ENCODE measurements at regions not wholly inside any gene's neighbourhood (a gene's known extent, or its start where the extent isn't known, plus 50 kb on each side); places are given as distances from the start of the nearest gene placed in this dataset.
"Not testable (repeated sequence)": the region's sequence is repeated elsewhere in the genome, so short reads cannot be mapped to it uniquely, and the experiment has no call there.

GRCh38 chr5:30501065-30501464 is 692.4 kb upstream of the CDH6 start:
- no peak for DNase-seq (ENCODE audit: low read depth)

GRCh38 chr5:30500513-30500912 is 693.0 kb upstream of the CDH6 start:
- no peak overlapping the region for H3K4me3 ChIP-seq (ENCODE audit: low read length)
- no peak for DNase-seq (ENCODE audit: low read depth)
- no peak for TF ChIP-seq CTCF (IDR thresholded peaks at IDR 0.05; ENCODE audit: insufficient read depth, low read depth, low read length, missing control alignments)

More at GRCh38 chr5:30501065-30501464, 692.4 kb upstream of the CDH6 start:
- TF ChIP-seq CTCF (IDR thresholded peaks at IDR 0.05; ENCODE audit: insufficient read depth, low read depth, low read length, missing control alignments): no peak
- no peak overlapping the region for H3K4me3 ChIP-seq (ENCODE audit: low read length)

- DNase-seq (ENCODE audit: low read depth): no peak
- no peak overlapping the region for H3K4me3 ChIP-seq (ENCODE audit: low read length)
- TF ChIP-seq CTCF (IDR thresholded peaks at IDR 0.05; ENCODE audit: insufficient read depth, low read depth, low read length, missing control alignments): no peak
These were observed 694.1 kb upstream of the CDH6 start for GRCh38 chr5:30499402-30499801.

GRCh38 chr5:30498972-30499371 is 694.5 kb upstream of the CDH6 start:
- DNase-seq (ENCODE audit: low read depth): no peak
- H3K4me3 ChIP-seq (ENCODE audit: low read length): no peak overlapping the region
- no peak for TF ChIP-seq CTCF (IDR thresholded peaks at IDR 0.05; ENCODE audit: insufficient read depth, low read depth, low read length, missing control alignments)

- DNase-seq (ENCODE audit: low read depth); H3K4me3 ChIP-seq (ENCODE audit: low read length): not testable (repeated sequence)
These were observed 695.0 kb upstream of the CDH6 start for GRCh38 chr5:30498509-30498908.

GRCh38 chr5:30494113-30494512 is 699.4 kb upstream of the CDH6 start:
- not testable (repeated sequence) for DNase-seq (ENCODE audit: low read depth); H3K4me3 ChIP-seq (ENCODE audit: low read length)

- no peak for DNase-seq (ENCODE audit: low read depth)
- no peak for TF ChIP-seq CTCF (IDR thresholded peaks at IDR 0.05; ENCODE audit: insufficient read depth, low read depth, low read length, missing control alignments)
- no peak overlapping the region for H3K4me3 ChIP-seq (ENCODE audit: low read length)
These were observed 714.4 kb upstream of the CDH6 start for GRCh38 chr5:30479104-30479503.

- TF ChIP-seq CTCF (IDR thresholded peaks at IDR 0.05; ENCODE audit: insufficient read depth, low read depth, low read length, missing control alignments): no peak
- no peak overlapping the region for H3K4me3 ChIP-seq (ENCODE audit: low read length)
- no peak for DNase-seq (ENCODE audit: low read depth)
These were observed 718.1 kb upstream of the CDH6 start for GRCh38 chr5:30475429-30475828.

Measured in epithelial cell of esophagus (primary cell).